ENCODE measurements at regions not wholly inside any gene's neighbourhood (a gene's known extent, or its start where the extent isn't known, plus 50 kb on each side); places are given as distances from the start of the nearest gene placed in this dataset.

- no peak for TF ChIP-seq ZNF391 (tag by site-specific recombination; IDR thresholded peaks at IDR 0.05; ENCODE audit: borderline replicate concordance, low read depth)
- no peak for TF ChIP-seq RBAK (tag by site-specific recombination; IDR thresholded peaks at IDR 0.05)
- no peak for TF ChIP-seq ZNF610 (tag by site-specific recombination; IDR thresholded peaks at IDR 0.05; ENCODE audit: borderline replicate concordance)
- no peak for TF ChIP-seq ZNF10 (tag by site-specific recombination; IDR thresholded peaks at IDR 0.05)
- no peak for TF ChIP-seq ZSCAN30 (tag by site-specific recombination; IDR thresholded peaks at IDR 0.05)
- no peak overlapping the region for H3K4me3 ChIP-seq (ENCODE audit: low read depth, low read length)
- POLR2A ChIA-PET, result no interaction called here
- H3K36me3 ChIP-seq (ENCODE audit: control insufficient read depth in 2 of 2, insufficient read depth in 1 of 2, low read length in 2 of 2), result no peaks in the 10 kb centered on the region
- CTCF ChIA-PET, result interaction anchor here (0.6 kb wide), 2 partner anchors 29 to 93 kb away, joined by 3 read pairs; no protein-coding TSS in a partner anchor
- no peaks in the 10 kb centered on the region for H3K4me1 ChIP-seq (ENCODE audit: control insufficient read depth, insufficient read depth, low read length)
- H3K27ac ChIP-seq (ENCODE audit: extremely low read depth, low read depth, low read length), result no peak overlapping the region
- H3K9me3 ChIP-seq (ENCODE audit: control insufficient read depth, insufficient read depth, low read depth, low read length), result no peaks in the 10 kb centered on the region
These were observed 60.6 kb upstream of the NT5E start for GRCh38 chr6:85389151-85389797.

GRCh38 chr6:85388531-85388930 lies 61.4 kb upstream of the NT5E start:
- CTCF ChIA-PET, result interaction anchor here (0.5 to 0.6 kb wide), 2 partner anchors 30 to 274 kb away, joined by 3 to 6 read pairs; no protein-coding TSS in a partner anchor
- POLR2A ChIA-PET, result no interaction called here
- Histone ChIP-seq H3K9me3 (ENCODE audit: control insufficient read depth, insufficient read depth, low read depth, low read length) (no peaks in the 10 kb centered on the region), H3K36me3 (ENCODE audit: control insufficient read depth in 2 of 2, insufficient read depth in 1 of 2, low read length in 2 of 2) (no peaks in the 10 kb centered on the region), H3K27ac (ENCODE audit: extremely low read depth, low read depth, low read length) (no peak overlapping the region), H3K4me1 (ENCODE audit: control insufficient read depth, insufficient read depth, low read length) (no peaks in the 10 kb centered on the region), H3K4me3 (ENCODE audit: low read depth, low read length) (no peak overlapping the region)
- TF ChIP-seq ZNF747 (tag by site-specific recombination; IDR thresholded peaks at IDR 0.05), result no peak
- no peak for TF ChIP-seq ZSCAN18 (tag by site-specific recombination; IDR thresholded peaks at IDR 0.05)
- no peak for TF ChIP-seq HOXC10 (CRISPR knock-in tag; IDR thresholded peaks at IDR 0.05)
- TF ChIP-seq ZEB2 (tag by site-specific recombination; IDR thresholded peaks at IDR 0.05), result no peak
- no peak for TF ChIP-seq ZNF2 (tag by site-specific recombination; IDR thresholded peaks at IDR 0.05)
- no peak for TF ChIP-seq ZNF555 (tag by site-specific recombination; conservative IDR thresholded peaks at IDR 0.05)
- TF ChIP-seq ZNF560 (tag by site-specific recombination; IDR thresholded peaks at IDR 0.05; ENCODE audit: borderline replicate concordance), result no peak
- no peak for TF ChIP-seq ZNF843 (tag by site-specific recombination; IDR thresholded peaks at IDR 0.05)

- ChIA-PET POLR2A (no interaction called here), CTCF (interaction anchor here (0.8 to 1.4 kb wide), 2 partner anchors 30 to 98 kb away, joined by 4 to 14 read pairs; no protein-coding TSS in a partner anchor)
- Histone ChIP-seq H3K4me3 (ENCODE audit: low read depth, low read length) (no peak overlapping the region), H3K4me1 (ENCODE audit: control insufficient read depth, insufficient read depth, low read length) (no peaks in the 10 kb centered on the region), H3K36me3 (ENCODE audit: control insufficient read depth in 2 of 2, insufficient read depth in 1 of 2, low read length in 2 of 2) (no peaks in the 10 kb centered on the region), H3K9me3 (ENCODE audit: control insufficient read depth, insufficient read depth, low read depth, low read length) (no peaks in the 10 kb centered on the region), H3K27ac (ENCODE audit: extremely low read depth, low read depth, low read length) (no peak overlapping the region)
- TF ChIP-seq ZNF48 (tag by site-specific recombination; IDR thresholded peaks at IDR 0.05) (no peak), ZNF184 (tag by site-specific recombination; IDR thresholded peaks at IDR 0.05) (no peak), SCRT2 (tag by site-specific recombination; IDR thresholded peaks at IDR 0.05) (no peak), ZBTB49 (tag by site-specific recombination; IDR thresholded peaks at IDR 0.05; ENCODE audit: low read depth) (no peak), MEIS1 (CRISPR knock-in tag; IDR thresholded peaks at IDR 0.05; ENCODE audit: borderline replicate concordance) (no peak), ELK4 (IDR thresholded peaks at IDR 0.05; ENCODE audit: borderline replicate concordance, low read depth, low read length) (no peak), ZNF560 (tag by site-specific recombination; IDR thresholded peaks at IDR 0.05; ENCODE audit: borderline replicate concordance) (no peak), TSHZ1 (tag by site-specific recombination; IDR thresholded peaks at IDR 0.05; ENCODE audit: borderline replicate concordance) (no peak), ZNF16 (tag by site-specific recombination; IDR thresholded peaks at IDR 0.05; ENCODE audit: low read depth) (no peak), ZNF10 (tag by site-specific recombination; IDR thresholded peaks at IDR 0.05) (no peak), ZNF521 (tag by site-specific recombination; IDR thresholded peaks at IDR 0.05) (no peak)
These were observed 64.1 kb upstream of the NT5E start for GRCh38 chr6:85385636-85386315.
